GM12878 (cell line): ENCODE measurements at regions not wholly inside any gene's neighbourhood (a gene's known extent, or its start where the extent isn't known, plus 50 kb on each side); places are given as distances from the start of the nearest gene placed in this dataset.

ENCODE experiments used
- ATAC-seq: fragments of 200-7000 bp; cut with Tn5 transposase; 3 replicates; pipeline ENCODE4 v1.9.1; 2020; ENCODE audit warnings: mild to moderate bottlenecking, moderate library complexity
- BruUV-seq: library from RNA; stranded (reverse); fragments of 400-500 nt; replicated peaks from 2 replicates; lab custom pipeline; 2021; lab: Mats Ljungman, UMichigan
- CTCF ChIA-PET: fragments of 300-600 bp; sonication (Branson Sonifier 250); formaldehyde crosslinking; extraction: SDS; loops from one replicate; lab custom pipeline; 2021; ENCODE audit warnings: inconsistent platforms; lab: Yijun Ruan, JAX
- POLR2A ChIA-PET: fragments of 350-600 bp; formaldehyde crosslinking; extraction: SDS; loops from one replicate; lab custom pipeline; 2021; ENCODE audit warnings: inconsistent platforms; lab: Charles Lee
- RAD21 ChIA-PET: fragments of 300-600 bp; sonication (Branson Sonifier 250); formaldehyde crosslinking; loops from one replicate; lab custom pipeline; 2023; ENCODE audit warnings: antibody characterized with exemption; ENCODE audit not compliant: unreplicated experiment; lab: Charles Lee
- SMC1A ChIA-PET: fragments of 300-600 bp; sonication (Branson Sonifier 250); formaldehyde crosslinking; loops from one replicate; lab custom pipeline; 2023; ENCODE audit not compliant: unreplicated experiment, uncharacterized antibody; lab: Charles Lee
- DNase-seq: peaks from one replicate; pipeline ENCODE4 v3.0.0-alpha.2; 2011; ENCODE audit warnings: low read depth, low spot score
- FAIRE-seq: peaks from 3 replicates; lab custom pipeline; 2011; peaks lifted over from hg19 to GRCh38; lab: Jason Lieb, UNC
- H2AFZ ChIP-seq: 2 replicates; pipeline ENCODE4 v1.6.0; 2011; ENCODE audit warnings: low read depth, low read length, control low read depth; ENCODE audit not compliant: control insufficient read depth
- H3K27ac ChIP-seq: 2 replicates; pipeline ENCODE4 v1.5.1; 2011; ENCODE audit warnings: control low read depth; ENCODE audit not compliant: control insufficient read depth, insufficient read depth
- H3K27me3 ChIP-seq, 2 experiments: replicated peaks in 1 of 2; 2 replicates each; pipeline versions ENCODE4 v1.6.0 to v1.6.1; 2011; ENCODE audit warnings: low read length in 1 of 2; ENCODE audit not compliant: control insufficient read depth in 2 of 2, insufficient read depth in 2 of 2
- H3K36me3 ChIP-seq, 2 experiments: 2 replicates each; pipeline ENCODE4 v1.5.1; 2011; ENCODE audit warnings: low read length in 1 of 2; ENCODE audit not compliant: control insufficient read depth in 2 of 2, insufficient read depth in 2 of 2
- H3K4me1 ChIP-seq: 2 replicates; pipeline ENCODE4 v1.6.1; 2011; ENCODE audit warnings: mild to moderate bottlenecking, low read length, moderate library complexity, mixed read lengths; ENCODE audit not compliant: control insufficient read depth, insufficient read depth
- H3K4me2 ChIP-seq: 2 replicates; pipeline ENCODE4 v1.6.0; 2011; ENCODE audit warnings: control low read depth; ENCODE audit not compliant: control insufficient read depth, insufficient read depth
- H3K4me3 ChIP-seq: fragments of 200-600 bp; sonication (generic); 2 replicates; pipeline ENCODE4 v1.5.1; 2016
- H3K79me2 ChIP-seq: 2 replicates; pipeline ENCODE4 v1.6.0; 2011; ENCODE audit warnings: low read length; ENCODE audit not compliant: control insufficient read depth, insufficient read depth
- H3K9ac ChIP-seq: 2 replicates; pipeline ENCODE4 v1.8.0; 2011; ENCODE audit warnings: low read length, control low read depth, mixed read lengths; ENCODE audit not compliant: control insufficient read depth, insufficient read depth
- H3K9me3 ChIP-seq: replicated peaks from 3 replicates; pipeline ENCODE4 v1.5.1; 2011; ENCODE audit warnings: mild to moderate bottlenecking, low read length; ENCODE audit not compliant: control insufficient read depth, insufficient read depth
- H4K20me1 ChIP-seq: 2 replicates; pipeline ENCODE4 v1.6.0; 2011; ENCODE audit not compliant: control insufficient read depth, insufficient read depth
- ATF2 ChIP-seq: IDR thresholded peaks from 2 replicates; pipeline ENCODE4 v1.6.1; 2012; ENCODE audit warnings: low read length, inconsistent platforms
- ATF7 ChIP-seq: fragments of 450-650 bp; IDR thresholded peaks from 2 replicates; pipeline ENCODE4 v1.6.1; 2016; ENCODE audit warnings: low read depth, mild to moderate bottlenecking
- EP300 ChIP-seq, 2 experiments: fragments of 150-350 bp in 1 of 2; IDR thresholded peaks; 2 replicates each; pipeline ENCODE4 v1.6.1; 2011 to 2012; ENCODE audit warnings: low read depth in 2 of 2, low read length in 2 of 2, borderline replicate concordance in 1 of 2, improper control_type of control experiment in 1 of 2, inconsistent platforms in 1 of 2; ENCODE audit not compliant: control insufficient read depth in 1 of 2
- PBX3 ChIP-seq: IDR thresholded peaks from 2 replicates; pipeline ENCODE4 v1.6.1; 2011; ENCODE audit warnings: mild to moderate bottlenecking, low read depth, low read length, moderate library complexity; ENCODE audit not compliant: insufficient replicate concordance
- PML ChIP-seq: IDR thresholded peaks from 2 replicates; pipeline ENCODE4 v1.6.1; 2012; ENCODE audit warnings: low read length, inconsistent platforms
- SIN3A ChIP-seq: IDR thresholded peaks from 2 replicates; pipeline ENCODE4 v1.6.1; 2012; ENCODE audit warnings: low read depth, low read length, improper control_type of control experiment
- SPI1 ChIP-seq: IDR thresholded peaks from 2 replicates; pipeline ENCODE4 v1.6.1; 2011; ENCODE audit warnings: low read depth, mild to moderate bottlenecking, low read length, moderate library complexity, borderline replicate concordance; ENCODE audit not compliant: insufficient read depth
- USF2 ChIP-seq: IDR thresholded peaks from 2 replicates; pipeline ENCODE4 v1.6.1; 2011; ENCODE audit warnings: low read depth, low read length, improper control_type of control experiment, borderline replicate concordance
- YY1 ChIP-seq: IDR thresholded peaks from 2 replicates; pipeline ENCODE4 v1.6.1; 2011; ENCODE audit warnings: low read depth, mild to moderate bottlenecking, low read length
- WGBS: methylation state at CpG from one replicate; pipeline ENCODE4 v1.1.6; 2016; ENCODE audit warnings: low lambda C conversion rate; ENCODE audit not compliant: insufficient replicate concordance, insufficient coverage; ENCODE audit errors: missing lambda C conversion rate; 5-methylcytosine and 5-hydroxymethylcytosine counted together
- in situ Hi-C: fragments of 300-500 bp; cut with MboI; formaldehyde crosslinking; loops from 9 replicates; pipeline ENCODE4 v1.14.3; 2018; ENCODE audit warnings: mixed read lengths
- intact Hi-C: fragments of 100-400 bp; cut with micrococcal nuclease; formaldehyde crosslinking; loops from one replicate; pipeline ENCODE4 v1.14.2; 2022; ENCODE audit not compliant: unreplicated experiment

DNA sequence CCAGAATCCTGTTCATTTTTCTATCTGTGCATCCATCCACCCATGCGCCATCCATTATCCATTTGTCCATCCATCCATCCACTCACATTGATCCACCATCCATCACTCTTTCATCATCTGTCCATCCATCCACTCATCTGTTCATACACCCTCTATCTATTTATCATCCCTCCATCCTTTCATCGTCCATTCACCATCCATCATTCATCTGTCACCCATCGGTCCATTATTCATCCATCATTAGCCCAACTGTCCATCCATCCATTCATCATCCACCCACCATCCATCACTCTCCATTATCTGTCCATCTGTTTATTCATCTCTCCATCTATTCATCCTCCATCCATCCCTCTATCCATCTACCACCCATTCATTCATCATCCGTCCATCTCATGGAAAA is 125.7 kb upstream of the TMPRSS2 start:
- DNase-seq (no peak), FAIRE-seq (no peak)
- in situ Hi-C loops (no loop called here), intact Hi-C loops (no loop called here)
- H3K9me3 ChIP-seq, result no peaks in the 10 kb centered on the region; the same call in 2 of the 3 replicates
- H3K27me3 ChIP-seq, result no peaks in the 10 kb centered on the region; a peak in 1 of 4 replicates
- H3K4me1 ChIP-seq, result no peaks in the 10 kb centered on the region
- H4K20me1 ChIP-seq, result no peaks in the 10 kb centered on the region
- TF ChIP-seq EP300 (IDR thresholded peaks at IDR 0.05; ENCODE audit: borderline replicate concordance in 1 of 2, control insufficient read depth in 1 of 2, low read depth in 2 of 2, low read length in 2 of 2) (no peak), PML (no peak), ATF7 (no peak), PBX3 (no peak), SIN3A (no peak), USF2 (no peak), ATF2 (no peak), YY1 (no peak), SPI1 (no peak)
- TF ChIP-seq, all 136 proteins: peak for 0
- SMC1A ChIA-PET, result no interaction called here
- CTCF ChIA-PET, result interaction anchor here (0.6 kb wide), 1 partner anchor 143 kb away, joined by 4 read pairs; no protein-coding TSS in a partner anchor
- 41% methylated on average over 4 of the region's 4 CpGs for WGBS
- POLR2A ChIA-PET, result interaction anchor here (0.6 kb wide), 1 partner anchor 207 kb away, joined by 5 read pairs; no protein-coding TSS in a partner anchor
- Histone ChIP-seq H3K27ac (no peak overlapping the region), H2AFZ (no peak overlapping the region), H3K4me3 (no peak overlapping the region), H3K9ac (no peak overlapping the region), H3K79me2 (no peaks in the 10 kb centered on the region), H3K36me3 (no peaks in the 10 kb centered on the region), H3K4me2 (no peak overlapping the region)
- RAD21 ChIA-PET, result no interaction called here
- BruUV-seq, result no TSS peak
- ATAC-seq, result no peak
